Adrenal gland (tissue), 9 donors: ENCODE measurements at regions not wholly inside any gene's neighbourhood (a gene's known extent, or its start where the extent isn't known, plus 50 kb on each side); places are given as distances from the start of the nearest gene placed in this dataset.

Source experiments
- DNase-seq, 7 donors: peaks; one replicate each; pipeline ENCODE4 v3.0.0-alpha.2; 2019 to 2020
- H3K27ac ChIP-seq, 5 donors: fragments of 200-600 bp; sonication (generic) in 4 of 5; 1 replicate in 3 of 5; 2 replicates in 2 of 5; pipeline versions ENCODE4 v1.5.1 to v1.8.0; 2016 to 2020; ENCODE audit warnings: mild to moderate bottlenecking in 1 of 5
- H3K27me3 ChIP-seq: fragments of 200-600 bp; 2 replicates; pipeline ENCODE4 v1.8.0; 2021
- H3K36me3 ChIP-seq, 2 donors: fragments of 200-600 bp; replicated peaks in 1 of 2; 1 replicate in 1 of 2; 2 replicates in 1 of 2; pipeline versions ENCODE4 v1.5.1 to v1.8.0; 2018 to 2022
- H3K4me1 ChIP-seq, 2 donors: fragments of 200-600 bp; replicated peaks in 1 of 2; 1 replicate in 1 of 2; 2 replicates in 1 of 2; pipeline versions ENCODE4 v1.5.1 to v1.8.0; 2018 to 2021
- H3K4me3 ChIP-seq, 4 donors: fragments of 200-600 bp; sonication (generic) in 3 of 4; one replicate each; pipeline ENCODE4 v1.5.1; 2016 to 2018
- H3K9me3 ChIP-seq, 3 donors: fragments of 200-600 bp; sonication (generic) in 1 of 3; replicated peaks in 1 of 3; 1 replicate in 2 of 3; 2 replicates in 1 of 3; pipeline versions ENCODE4 v1.5.1 to v1.8.0; 2016 to 2021
- POLR2A ChIP-seq, 2 donors: fragments of 450-650 bp; IDR thresholded peaks; one replicate each; pipeline ENCODE4 v1.6.1; 2017; ENCODE audit warnings: antibody characterized with exemption in 2 of 2, mild to moderate bottlenecking in 2 of 2, moderate library complexity in 1 of 2
- WGBS, 4 donors: extraction: QIAGEN DNeasy Blood & Tissue Kit in 2 of 4; methylation state at CpG; one replicate each; pipeline versions ENCODE4 v1.1.5 to v1.1.7; 2013 to 2017; 5-methylcytosine and 5-hydroxymethylcytosine counted together
- intact Hi-C, 2 donors: fragments of 100-400 bp; cut with DNase I; formaldehyde crosslinking; loops; one replicate each; pipeline versions ENCODE4 v1.14.1 to v1.15.0; 2022 to 2023
- TF ChIP-seq, protein P1 (sequence below), 6 experiments: fragments of 450-650 bp in 4 of 6; fragments of 200-600 bp in 2 of 6; sonication (generic) in 1 of 6; IDR thresholded peaks; 1 replicate in 5 of 6; 2 replicates in 1 of 6; pipeline versions ENCODE4 v1.5.1 to v1.8.0; 2016 to 2021; ENCODE audit warnings: antibody characterized with exemption in 6 of 6, mild to moderate bottlenecking in 2 of 6, moderate library complexity in 1 of 6
- donor health status: healthy with polysubstance abuse.
- donor health status: Bipolar disorder and iron deficiency.
- donor health status: DM: yes; HTN: yes; CAD: no.
- donor health status: DM: no; HTN: no; CAD: no.
- donor health status: DM: no; HTN: no; CAD: no.

DNA sequence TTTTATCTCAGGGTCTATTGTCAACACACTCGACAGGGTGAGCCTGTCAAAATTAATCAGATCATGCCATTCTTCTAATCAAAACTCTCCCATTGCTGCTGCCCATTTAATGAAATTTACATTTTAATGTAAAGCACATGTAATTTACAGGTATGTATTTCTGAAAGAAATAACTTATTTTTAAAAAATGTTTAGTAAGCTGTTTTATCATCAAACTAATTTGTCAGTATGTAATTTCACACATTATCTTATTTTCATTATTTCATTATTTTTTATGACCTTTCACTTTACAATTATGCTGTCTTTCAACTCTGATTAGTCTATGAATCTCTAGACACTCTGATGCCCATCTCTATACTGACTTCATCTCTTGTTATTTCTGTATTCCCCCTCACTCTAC is 467.8 kb downstream of the ZNF804A start:
- TF ChIP-seq, protein P1, sequence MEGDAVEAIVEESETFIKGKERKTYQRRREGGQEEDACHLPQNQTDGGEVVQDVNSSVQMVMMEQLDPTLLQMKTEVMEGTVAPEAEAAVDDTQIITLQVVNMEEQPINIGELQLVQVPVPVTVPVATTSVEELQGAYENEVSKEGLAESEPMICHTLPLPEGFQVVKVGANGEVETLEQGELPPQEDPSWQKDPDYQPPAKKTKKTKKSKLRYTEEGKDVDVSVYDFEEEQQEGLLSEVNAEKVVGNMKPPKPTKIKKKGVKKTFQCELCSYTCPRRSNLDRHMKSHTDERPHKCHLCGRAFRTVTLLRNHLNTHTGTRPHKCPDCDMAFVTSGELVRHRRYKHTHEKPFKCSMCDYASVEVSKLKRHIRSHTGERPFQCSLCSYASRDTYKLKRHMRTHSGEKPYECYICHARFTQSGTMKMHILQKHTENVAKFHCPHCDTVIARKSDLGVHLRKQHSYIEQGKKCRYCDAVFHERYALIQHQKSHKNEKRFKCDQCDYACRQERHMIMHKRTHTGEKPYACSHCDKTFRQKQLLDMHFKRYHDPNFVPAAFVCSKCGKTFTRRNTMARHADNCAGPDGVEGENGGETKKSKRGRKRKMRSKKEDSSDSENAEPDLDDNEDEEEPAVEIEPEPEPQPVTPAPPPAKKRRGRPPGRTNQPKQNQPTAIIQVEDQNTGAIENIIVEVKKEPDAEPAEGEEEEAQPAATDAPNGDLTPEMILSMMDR (IDR thresholded peaks at IDR 0.05), result no peak
- no peak for TF ChIP-seq POLR2A (IDR thresholded peaks at IDR 0.05)
- H3K36me3 ChIP-seq, result no peaks in the 10 kb centered on the region
- no peak overlapping the region for H3K4me3 ChIP-seq
- intact Hi-C loops, result no loop called here
- no peaks in the 10 kb centered on the region for H3K27me3 ChIP-seq
- no peak overlapping the region for H3K27ac ChIP-seq
- H3K4me1 ChIP-seq, result no peaks in the 10 kb centered on the region
- no peak for DNase-seq
- H3K9me3 ChIP-seq, result no peaks in the 10 kb centered on the region
- 61 to 68% (median 66%) methylated on average over 1 of the region's 1 CpG for WGBS, 4 donors

DNA sequence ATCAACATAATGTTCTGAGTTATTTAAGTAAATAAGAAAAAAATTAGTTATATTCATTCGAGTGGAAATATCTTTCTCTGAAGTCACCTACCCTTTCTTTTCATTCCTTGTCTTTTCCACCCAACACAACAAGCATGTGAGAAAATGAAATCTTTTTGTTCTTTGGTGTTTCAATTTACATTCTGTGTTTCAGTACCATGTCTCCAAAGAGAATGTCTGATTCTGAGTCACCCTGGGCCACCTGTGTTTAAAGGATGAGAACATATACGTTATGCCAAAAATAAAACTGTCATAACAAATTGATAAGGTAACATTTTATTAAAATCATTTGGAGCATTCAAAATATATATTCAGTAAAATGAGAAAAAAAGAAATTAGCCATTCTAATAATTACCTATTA is 470.8 kb downstream of the ZNF804A start:
- WGBS, 4 donors, result 57 to 68% (median 61%) methylated on average over 2 of the region's 2 CpGs
- Histone ChIP-seq H3K27ac (no peak overlapping the region), H3K27me3 (no peaks in the 10 kb centered on the region), H3K4me1 (no peaks in the 10 kb centered on the region), H3K9me3 (no peaks in the 10 kb centered on the region), H3K36me3 (no peaks in the 10 kb centered on the region), H3K4me3 (no peak overlapping the region)
- TF ChIP-seq, protein P1 (IDR thresholded peaks at IDR 0.05), result no peak
- no peak for TF ChIP-seq POLR2A (IDR thresholded peaks at IDR 0.05)
- no peak for DNase-seq
- intact Hi-C loops, result no loop called here

DNA sequence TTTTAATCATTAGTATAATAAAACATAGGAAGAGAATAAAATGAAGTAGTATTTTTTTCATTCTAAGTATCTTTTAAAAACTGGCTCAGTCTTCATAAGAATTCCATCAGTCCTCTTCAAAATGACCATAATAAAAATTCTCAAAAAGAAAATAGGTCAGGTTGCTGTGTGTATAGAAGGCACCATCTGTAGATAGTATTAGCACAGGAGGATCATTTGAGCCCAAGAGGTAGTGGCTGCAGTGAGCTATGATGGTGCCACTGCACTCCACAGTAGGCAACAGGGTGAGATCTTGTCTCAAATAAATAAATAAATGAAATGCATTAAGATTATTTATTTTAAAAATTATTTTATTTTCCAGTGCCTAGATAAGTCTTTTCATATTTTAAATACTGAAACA is 475.8 kb downstream of the ZNF804A start:
- TF ChIP-seq POLR2A (IDR thresholded peaks at IDR 0.05), result no peak
- TF ChIP-seq, protein P1 (IDR thresholded peaks at IDR 0.05), result no peak
- intact Hi-C loops, result no loop called here

DNA sequence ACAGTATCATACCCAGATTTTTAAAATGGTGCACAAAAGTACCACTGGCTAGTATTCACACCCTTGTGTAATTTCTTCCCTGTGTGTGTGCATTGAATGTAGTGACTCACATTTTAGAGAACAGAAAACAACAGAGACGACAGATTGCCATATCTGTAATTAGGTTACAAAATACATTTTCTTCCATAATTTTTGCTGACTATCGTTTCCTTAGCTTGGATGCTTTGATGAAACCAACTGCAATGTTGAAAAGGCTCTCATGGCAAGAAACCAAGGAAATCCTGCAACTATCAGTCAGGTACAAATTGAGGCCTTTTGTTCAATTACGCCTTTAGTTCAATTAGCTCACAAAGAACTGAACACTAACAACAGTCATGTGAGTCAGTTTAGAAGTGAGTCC is 484.4 kb downstream of the ZNF804A start:
- no peaks in the 10 kb centered on the region for H3K9me3 ChIP-seq
- H3K27ac ChIP-seq, result no peak overlapping the region
- 81 to 87% (median 84%) methylated on average over 3 of the region's 3 CpGs for WGBS, 4 donors
- TF ChIP-seq POLR2A (IDR thresholded peaks at IDR 0.05), result no peak
- TF ChIP-seq, protein P1 (IDR thresholded peaks at IDR 0.05), result no peak
- no peak for DNase-seq
- H3K27me3 ChIP-seq, result no peaks in the 10 kb centered on the region
- intact Hi-C loops, result no loop called here
- no peak overlapping the region for H3K4me3 ChIP-seq
- no peaks in the 10 kb centered on the region for H3K36me3 ChIP-seq
- H3K4me1 ChIP-seq, result no peaks in the 10 kb centered on the region

More for the DNA sequence above, 475.8 kb downstream of the ZNF804A start:
- H3K4me1 ChIP-seq, result no peaks in the 10 kb centered on the region
- H3K27ac ChIP-seq, result no peak overlapping the region
- DNase-seq, result no peak
- no peaks in the 10 kb centered on the region for H3K9me3 ChIP-seq
- no peak overlapping the region for H3K4me3 ChIP-seq
- no peaks in the 10 kb centered on the region for H3K36me3 ChIP-seq
- no peaks in the 10 kb centered on the region for H3K27me3 ChIP-seq
